Hepatocyte (in vitro differentiated cells): ENCODE measurements at regions not wholly inside any gene's neighbourhood (a gene's known extent, or its start where the extent isn't known, plus 50 kb on each side); places are given as distances from the start of the nearest gene placed in this dataset.

Source experiments
- EZH2 ChIP-seq: fragments of 200-600 bp; sonication (generic); IDR thresholded peaks from 2 replicates; pipeline ENCODE4 v1.6.1; 2016; ENCODE audit warnings: antibody characterized with exemption, mild to moderate bottlenecking, borderline replicate concordance
- EZH2phosphoT487 ChIP-seq: fragments of 200-600 bp; sonication (generic); IDR thresholded peaks from one replicate; pipeline ENCODE4 v1.6.1; 2018; ENCODE audit warnings: antibody characterized with exemption, mild to moderate bottlenecking, low read depth, moderate library complexity; ENCODE audit not compliant: unreplicated experiment, severe bottlenecking
- TF ChIP-seq, protein P1 (sequence below): fragments of 200-600 bp; sonication (generic); IDR thresholded peaks from 2 replicates; pipeline ENCODE4 v1.5.1; 2016; ENCODE audit warnings: antibody characterized with exemption, mild to moderate bottlenecking; ENCODE audit not compliant: poor library complexity

DNA sequence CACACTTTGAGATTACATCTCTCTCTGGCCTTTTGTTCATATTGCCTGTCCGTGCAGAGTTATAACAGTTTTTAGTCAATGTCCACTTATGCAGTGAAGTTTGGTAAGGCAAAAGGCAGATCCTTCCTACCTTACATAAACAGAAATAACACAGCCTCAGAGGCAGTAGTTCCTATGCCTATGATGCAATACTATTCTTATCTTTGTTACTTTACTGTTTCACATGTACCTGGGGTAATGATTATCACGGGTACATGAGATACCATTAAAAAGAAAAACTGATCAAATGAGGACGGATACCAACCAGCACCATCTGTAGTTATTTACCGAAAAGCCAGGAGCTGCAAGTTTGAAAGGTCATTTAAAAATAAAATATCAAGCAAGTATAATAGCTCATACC is 166.8 kb downstream of the BTC start:
- TF ChIP-seq EZH2phosphoT487 (no peak), EZH2 (no peak)
- TF ChIP-seq, protein P1, sequence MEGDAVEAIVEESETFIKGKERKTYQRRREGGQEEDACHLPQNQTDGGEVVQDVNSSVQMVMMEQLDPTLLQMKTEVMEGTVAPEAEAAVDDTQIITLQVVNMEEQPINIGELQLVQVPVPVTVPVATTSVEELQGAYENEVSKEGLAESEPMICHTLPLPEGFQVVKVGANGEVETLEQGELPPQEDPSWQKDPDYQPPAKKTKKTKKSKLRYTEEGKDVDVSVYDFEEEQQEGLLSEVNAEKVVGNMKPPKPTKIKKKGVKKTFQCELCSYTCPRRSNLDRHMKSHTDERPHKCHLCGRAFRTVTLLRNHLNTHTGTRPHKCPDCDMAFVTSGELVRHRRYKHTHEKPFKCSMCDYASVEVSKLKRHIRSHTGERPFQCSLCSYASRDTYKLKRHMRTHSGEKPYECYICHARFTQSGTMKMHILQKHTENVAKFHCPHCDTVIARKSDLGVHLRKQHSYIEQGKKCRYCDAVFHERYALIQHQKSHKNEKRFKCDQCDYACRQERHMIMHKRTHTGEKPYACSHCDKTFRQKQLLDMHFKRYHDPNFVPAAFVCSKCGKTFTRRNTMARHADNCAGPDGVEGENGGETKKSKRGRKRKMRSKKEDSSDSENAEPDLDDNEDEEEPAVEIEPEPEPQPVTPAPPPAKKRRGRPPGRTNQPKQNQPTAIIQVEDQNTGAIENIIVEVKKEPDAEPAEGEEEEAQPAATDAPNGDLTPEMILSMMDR: no peak
